ENCODE measurements at regions not wholly inside any gene's neighbourhood (a gene's known extent, or its start where the extent isn't known, plus 50 kb on each side); places are given as distances from the start of the nearest gene placed in this dataset.

DNA sequence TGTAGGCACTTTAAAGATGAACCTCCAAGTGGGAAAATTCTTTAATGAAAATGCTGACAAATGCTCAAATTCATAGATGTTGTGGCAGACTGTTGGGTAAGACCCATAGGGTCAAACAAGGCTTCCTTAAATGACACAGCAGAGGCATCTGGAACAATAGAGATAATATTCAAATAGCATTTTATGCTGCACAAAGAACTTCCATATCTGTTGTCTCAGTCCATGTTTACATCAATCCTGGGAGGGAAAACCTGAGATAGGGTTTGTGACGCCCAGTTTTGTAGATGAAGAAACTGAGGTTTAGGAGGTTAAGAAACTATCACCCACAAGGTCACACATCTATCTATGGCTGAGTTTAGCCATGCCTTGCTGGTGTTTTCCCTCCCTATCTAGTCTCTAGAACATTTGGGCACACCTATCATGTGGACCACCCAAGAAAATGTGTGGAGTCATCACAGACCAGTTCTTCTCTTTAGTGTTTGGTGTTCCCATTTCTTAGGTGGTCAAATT lies 106.4 kb downstream of the EHF start:
- H2AFZ ChIP-seq (ENCODE audit: low read length) = no peak overlapping the region
- no peaks in the 10 kb centered on the region; the same call in 1 of the 2 replicates for H3K9me2 ChIP-seq (replicated peaks; ENCODE audit: low read length)
- H3K27ac ChIP-seq (ENCODE audit: low read length) = no peak overlapping the region
- no peak for DNase-seq
- no peaks in the 10 kb centered on the region for H3K27me3 ChIP-seq (ENCODE audit: low read length)
- no peak overlapping the region for H3K4me3 ChIP-seq (ENCODE audit: low read length)
- TF ChIP-seq EZH2 (IDR thresholded peaks at IDR 0.05; ENCODE audit: low read length, unreplicated experiment) (no peak), EZH2phosphoT487 (IDR thresholded peaks at IDR 0.05; ENCODE audit: borderline replicate concordance, low read length) (no peak)
- TF ChIP-seq, protein P1, sequence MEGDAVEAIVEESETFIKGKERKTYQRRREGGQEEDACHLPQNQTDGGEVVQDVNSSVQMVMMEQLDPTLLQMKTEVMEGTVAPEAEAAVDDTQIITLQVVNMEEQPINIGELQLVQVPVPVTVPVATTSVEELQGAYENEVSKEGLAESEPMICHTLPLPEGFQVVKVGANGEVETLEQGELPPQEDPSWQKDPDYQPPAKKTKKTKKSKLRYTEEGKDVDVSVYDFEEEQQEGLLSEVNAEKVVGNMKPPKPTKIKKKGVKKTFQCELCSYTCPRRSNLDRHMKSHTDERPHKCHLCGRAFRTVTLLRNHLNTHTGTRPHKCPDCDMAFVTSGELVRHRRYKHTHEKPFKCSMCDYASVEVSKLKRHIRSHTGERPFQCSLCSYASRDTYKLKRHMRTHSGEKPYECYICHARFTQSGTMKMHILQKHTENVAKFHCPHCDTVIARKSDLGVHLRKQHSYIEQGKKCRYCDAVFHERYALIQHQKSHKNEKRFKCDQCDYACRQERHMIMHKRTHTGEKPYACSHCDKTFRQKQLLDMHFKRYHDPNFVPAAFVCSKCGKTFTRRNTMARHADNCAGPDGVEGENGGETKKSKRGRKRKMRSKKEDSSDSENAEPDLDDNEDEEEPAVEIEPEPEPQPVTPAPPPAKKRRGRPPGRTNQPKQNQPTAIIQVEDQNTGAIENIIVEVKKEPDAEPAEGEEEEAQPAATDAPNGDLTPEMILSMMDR (conservative IDR thresholded peaks at IDR 0.05; ENCODE audit: low read depth, low read length) = no peak
- no TSS peak for BruUV-seq (replicated peaks)
- H3K4me2 ChIP-seq (ENCODE audit: low read length) = no peak overlapping the region
- H3K4me1 ChIP-seq (ENCODE audit: insufficient read depth, low read length) = peaks cover 15% of the 10 kb centered on the region
- ATAC-seq = no peak
- H3K9ac ChIP-seq (ENCODE audit: low read length) = no peak overlapping the region
- H3F3A ChIP-seq (ENCODE audit: low read length, unreplicated experiment) = no peaks in the 10 kb centered on the region
- H3K79me2 ChIP-seq (ENCODE audit: low read length) = no peaks in the 10 kb centered on the region
- H3K9me3 ChIP-seq (ENCODE audit: low read length) = no peaks in the 10 kb centered on the region
- intact Hi-C loops (cut with micrococcal nuclease) = no loop called here
- POLR2A ChIA-PET (ENCODE audit: unreplicated experiment) = no interaction called here
- H3K36me3 ChIP-seq (ENCODE audit: low read depth, low read length) = no peaks in the 10 kb centered on the region
- no peaks in the 10 kb centered on the region for H4K20me1 ChIP-seq (ENCODE audit: low read length)
- CTCF ChIA-PET = no interaction called here

DNA sequence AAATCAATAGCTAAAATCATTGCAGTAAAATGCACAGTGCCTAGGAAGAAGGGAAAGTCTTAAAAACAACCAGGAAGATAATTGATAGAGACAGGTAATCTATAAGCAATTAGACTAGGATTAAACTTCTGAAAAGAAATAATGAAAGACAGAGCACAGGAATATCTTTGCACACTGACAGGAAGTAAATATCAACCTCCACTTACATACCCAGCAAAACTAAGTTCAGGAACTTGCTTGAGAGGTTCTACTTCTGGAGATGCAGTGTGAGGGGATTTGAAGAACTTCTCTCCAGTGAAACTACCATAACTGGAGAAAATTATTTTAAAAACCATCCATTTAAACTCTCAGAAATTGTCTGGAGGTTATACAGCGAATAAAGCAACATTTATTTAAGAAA lies 104.1 kb downstream of the EHF start:
- CTCF ChIA-PET = no interaction called here
- H4K20me1 ChIP-seq (ENCODE audit: low read length) = no peaks in the 10 kb centered on the region

DNA sequence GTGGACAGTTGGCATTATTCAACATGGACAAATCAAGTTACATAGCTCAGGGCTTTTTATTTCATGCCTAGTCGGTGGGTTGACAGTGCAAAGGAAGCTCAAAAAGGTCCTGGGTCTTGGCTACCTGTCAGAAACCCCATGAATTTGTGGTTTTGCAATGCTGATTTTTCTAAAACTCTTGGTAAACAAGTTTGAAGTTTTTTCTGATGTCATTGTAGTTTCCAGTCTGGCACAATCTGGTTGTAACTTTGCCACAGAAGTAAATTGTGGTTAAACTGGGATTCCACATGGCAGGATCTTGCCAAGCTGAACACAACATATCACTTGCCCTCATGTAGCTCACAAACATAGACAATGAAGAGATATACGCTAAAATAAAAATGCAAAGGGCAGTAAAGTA lies 100.8 kb downstream of the EHF start:
- Histone ChIP-seq H2AFZ (ENCODE audit: low read length) (no peak overlapping the region), H3K4me3 (ENCODE audit: low read length) (no peak overlapping the region), H3K79me2 (ENCODE audit: low read length) (no peaks in the 10 kb centered on the region), H3K36me3 (ENCODE audit: low read depth, low read length) (no peaks in the 10 kb centered on the region), H3K4me2 (ENCODE audit: low read length) (no peak overlapping the region), H3K9me3 (ENCODE audit: low read length) (no peaks in the 10 kb centered on the region), H3K9ac (ENCODE audit: low read length) (no peak overlapping the region), H4K20me1 (ENCODE audit: low read length) (no peaks in the 10 kb centered on the region), H3K27ac (ENCODE audit: low read length) (no peak overlapping the region), H3K4me1 (ENCODE audit: insufficient read depth, low read length) (peaks cover 4% of the 10 kb centered on the region; the same call in 1 of the 2 replicates), H3K9me2 (replicated peaks; ENCODE audit: low read length) (0 out of 2 replicates have a peak, but pooled peaks cover 3% of the 10 kb centered on the region), H3F3A (ENCODE audit: low read length, unreplicated experiment) (no peaks in the 10 kb centered on the region), H3K27me3 (ENCODE audit: low read length) (no peaks in the 10 kb centered on the region)
- TF ChIP-seq EZH2 (IDR thresholded peaks at IDR 0.05; ENCODE audit: low read length, unreplicated experiment) (no peak), EZH2phosphoT487 (IDR thresholded peaks at IDR 0.05; ENCODE audit: borderline replicate concordance, low read length) (no peak)
- TF ChIP-seq, protein P1 (conservative IDR thresholded peaks at IDR 0.05; ENCODE audit: low read depth, low read length) = no peak
- peak; percentile 2 for DNase-seq
- BruUV-seq (replicated peaks) = no TSS peak
- ChIA-PET POLR2A (ENCODE audit: unreplicated experiment) (no interaction called here), CTCF (no interaction called here)
- ATAC-seq = no peak
- intact Hi-C loops (cut with micrococcal nuclease) = loop anchor here (2.0 kb wide), 1 partner anchor 67 kb away; no protein-coding TSS in a partner anchor

More for the DNA sequence above, 104.1 kb downstream of the EHF start:
- H3K9me2 ChIP-seq (replicated peaks; ENCODE audit: low read length) = 0 out of 2 replicates have a peak, but pooled peaks cover 3% of the 10 kb centered on the region
- no peak overlapping the region for H2AFZ ChIP-seq (ENCODE audit: low read length)
- ATAC-seq (no peak), DNase-seq (no peak)
- POLR2A ChIA-PET (ENCODE audit: unreplicated experiment) = no interaction called here
- H3K4me3 ChIP-seq (ENCODE audit: low read length) = no peak overlapping the region
- no peaks in the 10 kb centered on the region for H3K79me2 ChIP-seq (ENCODE audit: low read length)
- no peak overlapping the region for H3K9ac ChIP-seq (ENCODE audit: low read length)
- TF ChIP-seq EZH2phosphoT487 (IDR thresholded peaks at IDR 0.05; ENCODE audit: borderline replicate concordance, low read length) = no peak
- H3K4me2 ChIP-seq (ENCODE audit: low read length) = no peak overlapping the region
- intact Hi-C loops (cut with micrococcal nuclease) = no loop called here
- H3K36me3 ChIP-seq (ENCODE audit: low read depth, low read length) = no peaks in the 10 kb centered on the region
- H3K27ac ChIP-seq (ENCODE audit: low read length) = no peak overlapping the region
- H3F3A ChIP-seq (ENCODE audit: low read length, unreplicated experiment) = no peaks in the 10 kb centered on the region
- no peaks in the 10 kb centered on the region for H3K27me3 ChIP-seq (ENCODE audit: low read length)
- H3K4me1 ChIP-seq (ENCODE audit: insufficient read depth, low read length) = peaks cover under 1% of the 10 kb centered on the region
- BruUV-seq (replicated peaks) = no TSS peak
- no peaks in the 10 kb centered on the region for H3K9me3 ChIP-seq (ENCODE audit: low read length)
